Activated CD8-positive, alpha-beta memory T cell treated with anti-CD3 and anti-CD28 coated beads for 4 hours (primary cell): ENCODE measurements at regions not wholly inside any gene's neighbourhood (a gene's known extent, or its start where the extent isn't known, plus 50 kb on each side); places are given as distances from the start of the nearest gene placed in this dataset.

Source experiments
- DNase-seq, 2 donors: peaks; one replicate each; pipeline ENCODE4 v3.0.0-alpha.2; 2020; ENCODE audit warnings: low read depth in 2 of 2

DNA sequence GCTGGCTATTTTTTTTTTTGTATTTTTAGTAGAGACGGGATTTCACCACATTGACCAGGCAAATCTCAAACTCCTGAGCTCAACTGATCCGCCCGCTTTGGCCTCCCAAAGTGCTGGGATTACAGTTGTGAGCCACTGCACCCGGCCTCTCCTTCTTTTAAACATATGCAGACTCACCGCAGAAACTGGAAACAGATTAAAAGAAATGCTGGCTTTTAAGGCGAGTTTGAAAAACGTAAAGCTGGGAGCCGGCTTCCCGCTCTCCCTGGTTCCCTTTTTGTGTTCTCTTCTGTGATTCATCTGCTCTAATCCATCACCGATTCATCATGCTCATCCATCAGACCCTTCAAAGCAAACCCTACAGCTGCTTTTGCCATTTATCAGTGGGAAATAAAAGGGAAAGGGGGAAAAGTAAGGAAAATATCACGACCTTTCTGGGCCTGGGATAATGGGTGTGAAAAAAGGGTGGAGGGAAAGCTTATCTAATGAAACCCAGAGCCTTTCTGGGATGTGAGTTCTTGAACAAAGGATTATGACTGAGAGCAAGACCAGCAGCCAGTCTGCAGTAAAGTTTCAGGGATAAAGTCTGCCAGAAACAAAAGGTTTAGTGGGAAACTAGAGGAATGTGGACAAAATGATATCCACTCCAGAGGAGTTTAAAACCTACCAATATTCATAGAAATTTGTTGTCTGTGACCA is 92.3 kb upstream of the LRIG1 start:
- no peak for DNase-seq

DNA sequence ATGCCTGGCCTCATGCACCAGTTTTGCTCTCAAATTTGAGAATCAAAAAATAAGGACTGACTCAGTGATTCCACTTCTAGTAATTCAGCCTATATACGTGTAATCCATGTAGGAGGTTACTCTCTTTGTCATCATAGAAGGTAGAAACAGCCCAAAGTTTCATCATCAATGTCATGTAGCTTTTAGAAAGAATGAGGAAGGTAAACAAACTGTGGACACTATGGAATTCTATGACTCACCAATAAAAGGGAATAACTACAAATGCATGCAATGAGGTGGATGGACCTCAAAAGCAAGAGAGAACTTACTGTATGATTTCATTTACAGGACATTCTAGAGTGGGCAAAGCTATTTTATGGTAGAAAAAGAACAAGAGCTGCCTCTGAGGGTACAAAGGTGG is 93.2 kb upstream of the LRIG1 start:
- DNase-seq, result no peak

DNA sequence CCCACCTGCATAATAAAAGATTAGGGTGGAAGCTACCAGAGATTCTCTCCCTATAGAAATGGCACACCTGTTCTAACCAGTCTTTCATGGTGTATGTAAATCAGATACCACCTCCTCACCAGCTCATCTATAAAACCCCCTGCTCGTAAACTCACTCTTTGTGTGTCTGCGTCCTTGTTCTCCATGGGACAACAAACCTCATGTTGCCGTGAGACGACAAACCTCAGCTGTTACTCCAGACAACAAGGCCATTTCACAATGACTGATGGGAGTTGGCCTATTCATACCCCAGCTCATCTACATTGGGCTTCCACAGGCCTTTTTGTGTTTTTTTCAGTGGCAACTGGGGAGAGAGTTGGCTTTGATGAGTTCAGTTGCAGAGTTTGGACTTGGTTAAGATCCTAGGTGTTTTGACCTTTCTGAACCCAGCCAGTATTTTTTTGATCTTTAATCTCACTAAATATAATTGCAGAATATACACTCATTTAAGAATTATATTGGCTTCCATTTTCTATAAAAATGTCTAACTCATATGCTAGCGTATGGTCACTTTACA is 96.6 kb upstream of the LRIG1 start:
- no peak for DNase-seq

DNA sequence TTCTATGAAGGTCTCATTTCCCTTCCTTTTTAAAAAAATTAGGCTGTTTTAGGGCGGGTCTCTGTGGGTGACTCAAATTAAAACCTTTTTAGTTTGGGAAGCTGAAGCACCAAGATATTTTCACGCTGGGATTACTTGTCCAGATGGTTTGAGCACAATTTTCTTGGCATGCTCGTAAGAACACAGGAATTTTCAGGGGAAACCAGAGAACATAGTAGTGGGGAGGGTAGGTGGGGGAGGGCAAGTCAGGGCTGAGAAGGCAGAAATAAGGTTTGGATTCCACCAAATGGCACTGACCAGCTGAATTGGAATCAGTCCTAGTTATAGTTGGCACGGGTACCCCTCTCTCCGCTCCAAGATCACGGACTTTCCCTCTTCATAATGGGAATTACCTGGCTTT is 97.3 kb upstream of the LRIG1 start:
- no peak for DNase-seq

DNA sequence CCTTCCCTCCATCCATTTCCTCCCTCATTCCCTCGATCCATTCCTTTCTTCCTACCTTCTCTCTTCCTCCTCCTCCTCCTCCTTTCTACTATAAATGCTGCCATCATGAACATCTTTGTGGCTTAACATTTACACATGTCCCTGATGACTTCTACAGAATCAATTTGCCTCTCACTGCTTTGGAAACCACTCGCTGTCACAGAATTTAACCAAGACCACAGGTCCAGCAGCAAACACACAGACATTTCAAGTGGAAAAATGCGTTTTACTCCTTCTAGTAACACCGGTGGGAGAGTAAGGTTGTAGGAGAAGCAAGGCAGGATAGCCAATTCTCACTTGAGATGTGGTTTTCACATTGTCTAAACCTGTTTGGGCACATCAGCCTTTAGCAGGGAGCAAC is 101.4 kb upstream of the LRIG1 start:
- DNase-seq, result no peak

- DNase-seq, result no peak
Observed at GRCh38 chr3:66602691-66603090, 101.9 kb upstream of the LRIG1 start.

- DNase-seq, result no peak
Observed at GRCh38 chr3:66603151-66603611, 102.4 kb upstream of the LRIG1 start.

DNA sequence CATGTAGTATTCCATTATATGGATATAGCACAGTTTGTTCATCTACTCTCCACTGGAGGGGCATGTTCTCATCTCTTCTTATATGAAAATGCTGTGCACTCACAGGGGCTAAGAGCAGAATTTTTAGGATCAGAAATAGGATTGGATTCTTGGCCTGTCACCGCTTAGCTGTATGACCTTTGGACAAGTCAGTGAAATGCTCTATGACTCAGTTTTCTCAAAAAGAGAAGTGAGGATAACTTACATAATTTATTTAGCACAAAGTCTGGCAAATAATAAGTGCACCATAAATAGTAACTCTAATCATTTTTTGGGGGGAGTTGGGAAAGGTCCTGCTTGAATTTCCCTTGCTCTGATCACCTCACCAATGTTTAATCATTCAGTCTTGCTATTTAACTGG is 103.7 kb upstream of the LRIG1 start:
- DNase-seq, result no peak

DNA sequence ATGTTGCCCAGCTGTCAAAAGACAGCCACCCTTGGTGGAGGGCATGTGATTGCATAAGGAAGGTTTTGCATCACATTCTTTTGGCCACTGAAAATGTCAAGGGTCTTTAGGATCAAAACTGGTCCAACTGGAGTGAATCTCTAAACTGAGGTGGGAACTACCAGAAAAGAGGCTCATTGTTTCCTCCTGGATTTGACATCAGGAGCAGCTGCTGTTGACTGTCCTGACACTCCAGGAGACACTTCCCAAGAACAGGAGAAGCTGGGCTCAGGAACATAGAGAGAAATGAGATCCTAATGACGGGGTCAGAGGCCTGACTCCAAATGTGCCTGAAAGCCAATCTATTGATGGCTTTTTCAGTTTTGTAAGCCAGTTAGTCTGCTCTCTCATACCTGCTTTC is 105.3 kb upstream of the LRIG1 start:
- DNase-seq, result no peak

DNA sequence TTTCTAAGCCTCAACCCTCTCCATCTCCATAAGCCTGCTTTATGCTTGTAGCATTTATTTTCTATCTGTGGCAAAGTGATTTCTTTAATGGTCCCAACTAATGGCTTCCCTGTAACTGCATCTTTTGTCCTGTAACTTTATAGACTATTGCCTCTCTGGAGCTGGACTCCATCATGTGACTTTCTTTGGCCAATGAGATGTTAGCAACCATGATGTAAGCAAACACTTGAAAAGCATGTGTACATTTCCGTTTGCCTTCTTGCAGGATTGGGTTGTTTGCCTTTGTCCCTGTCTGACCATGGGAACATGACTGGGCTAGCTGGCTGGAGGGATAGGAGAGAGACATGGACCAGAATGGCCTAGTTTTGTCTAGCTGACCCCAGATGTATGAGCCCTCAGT is 106.0 kb upstream of the LRIG1 start:
- no peak for DNase-seq

DNA sequence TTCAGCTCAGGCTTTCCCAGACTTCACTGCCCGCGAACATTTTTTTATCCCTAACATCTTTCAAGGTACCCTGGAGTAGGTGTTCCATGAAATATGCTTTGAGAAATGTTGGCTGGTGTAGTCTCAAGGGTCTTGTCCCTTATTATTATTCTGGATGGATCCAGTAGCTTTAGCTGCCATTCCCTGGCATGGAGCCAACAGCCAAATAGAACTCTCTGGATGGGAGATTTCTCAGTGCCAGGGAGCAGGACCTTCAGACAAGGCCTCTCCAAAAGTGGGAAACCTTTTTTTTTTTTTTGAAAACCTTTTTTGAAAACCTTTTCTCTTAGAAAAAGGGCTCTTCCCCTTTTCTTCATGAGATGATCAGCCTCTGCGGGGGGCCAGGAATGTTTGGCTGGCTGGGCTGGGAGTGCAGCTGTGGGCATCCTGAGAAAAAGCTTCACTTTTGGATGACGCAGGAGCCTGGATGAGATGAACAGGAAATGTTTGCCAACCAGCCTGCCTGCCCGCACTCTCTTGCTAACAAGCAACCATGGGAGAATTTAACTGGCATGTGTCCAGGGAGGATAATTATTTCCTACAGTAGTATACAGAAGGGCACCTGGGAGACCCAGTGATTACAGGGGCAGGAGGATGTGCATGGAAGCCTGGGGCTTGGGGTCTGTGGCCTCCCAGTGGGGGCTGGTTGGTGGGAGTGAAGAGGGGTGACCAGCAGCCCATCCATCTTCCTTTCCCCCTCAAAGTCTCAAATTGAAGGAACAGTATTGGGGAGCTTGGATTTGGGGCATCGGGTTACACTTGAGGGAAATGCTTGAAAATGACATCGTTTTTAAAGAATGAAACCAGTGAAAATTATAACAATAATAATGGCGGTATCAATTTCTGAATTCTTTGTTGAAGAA is 109.1 kb upstream of the LRIG1 start:
- no peak for DNase-seq

GRCh38 chr3:66610562-66610909 is 109.7 kb upstream of the LRIG1 start:
- DNase-seq, result no peak

DNA sequence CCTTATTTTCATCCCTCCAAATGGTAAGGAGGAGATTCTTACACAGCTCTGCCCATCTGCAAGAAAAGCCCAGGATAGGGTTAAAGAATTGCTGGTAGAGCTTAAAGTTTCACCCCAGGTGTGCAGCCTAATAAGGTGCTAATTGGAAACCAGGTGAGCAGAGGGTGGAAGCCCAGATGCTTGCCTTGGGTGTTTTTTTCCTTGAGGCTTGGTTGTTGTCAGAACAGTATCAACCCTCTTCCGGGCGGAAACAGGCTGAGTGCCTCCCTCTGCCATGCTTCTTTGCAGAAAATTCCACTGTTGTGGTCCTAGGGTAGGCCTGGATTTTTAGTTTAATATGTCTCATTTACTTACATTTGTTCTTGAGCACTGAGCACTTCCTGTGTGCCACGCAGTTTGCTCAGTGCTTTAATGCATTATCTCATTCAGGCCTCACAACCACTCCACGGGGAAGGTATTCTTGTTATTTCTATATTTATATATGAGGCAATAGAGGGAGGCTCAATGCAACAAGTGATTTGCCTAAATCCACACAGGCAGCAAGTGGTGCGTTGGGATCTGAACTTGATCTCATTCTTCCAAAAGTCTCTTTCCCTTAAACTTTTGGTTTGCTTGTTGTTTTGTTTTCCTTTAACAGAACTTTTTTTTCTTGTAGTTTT is 115.0 kb upstream of the LRIG1 start:
- DNase-seq, result no peak

DNA sequence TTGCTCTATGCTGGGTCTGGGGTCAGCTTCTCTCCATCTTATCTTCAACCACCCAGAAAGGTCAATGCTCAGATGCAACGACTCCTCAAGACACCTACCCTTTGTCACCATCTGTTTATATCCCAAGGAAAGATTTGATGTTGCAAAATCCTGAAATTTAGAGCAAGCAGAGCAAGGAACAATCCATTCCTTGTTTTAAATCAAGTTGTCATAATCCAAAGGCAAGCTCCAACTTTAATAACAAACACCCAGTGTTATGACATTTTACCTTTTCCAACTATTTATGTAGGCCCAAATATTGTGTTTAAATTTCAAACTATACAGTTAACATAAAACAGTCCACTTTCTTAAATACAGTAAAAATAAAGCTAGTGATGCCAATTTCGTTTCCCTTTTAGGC is 116.5 kb upstream of the LRIG1 start:
- DNase-seq, result no peak

GRCh38 chr3:66618066-66618465 is 117.2 kb upstream of the LRIG1 start:
- DNase-seq, result no peak

- no peak for DNase-seq
Observed at GRCh38 chr3:66620296-66620695, 119.5 kb upstream of the LRIG1 start.

- no peak for DNase-seq
Observed at GRCh38 chr3:66622756-66623457, 122.1 kb upstream of the LRIG1 start.

DNA sequence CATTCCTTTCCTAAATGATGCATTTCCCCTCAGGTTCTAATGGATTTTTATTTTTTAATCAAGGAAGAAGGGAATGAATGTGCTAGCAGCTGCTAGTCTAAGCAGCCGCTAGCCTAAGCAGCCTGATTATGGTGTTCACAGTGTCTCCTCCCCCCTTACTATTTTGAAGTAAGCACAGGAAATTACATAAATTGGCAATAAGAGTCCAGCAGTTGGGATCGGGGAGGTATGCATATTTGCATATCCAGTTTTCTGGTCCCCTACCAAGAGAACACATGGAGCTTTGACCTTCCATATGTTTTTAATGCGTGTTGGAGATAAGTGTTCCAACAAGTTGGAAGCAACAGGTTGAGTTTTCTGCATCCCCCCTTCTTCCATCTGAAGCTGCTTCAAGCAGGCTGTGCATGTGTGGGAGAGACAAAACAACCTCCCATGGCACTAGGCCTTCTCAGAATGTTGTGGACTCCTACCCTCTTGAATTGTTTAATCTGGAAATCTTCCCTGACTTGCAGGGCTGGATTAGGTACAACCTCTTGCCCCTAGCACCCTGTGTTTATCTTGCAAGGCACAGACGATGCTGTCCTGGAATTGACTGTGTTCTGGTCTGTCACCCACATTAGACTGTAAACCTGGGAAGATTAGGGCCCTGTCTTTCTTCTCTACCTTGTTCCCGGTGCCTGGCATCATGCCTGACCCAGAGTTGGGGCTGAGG is 124.8 kb upstream of the LRIG1 start:
- no peak for DNase-seq

- DNase-seq, result no peak
Observed at GRCh38 chr3:66629150-66629981, 128.5 kb upstream of the LRIG1 start.

DNA sequence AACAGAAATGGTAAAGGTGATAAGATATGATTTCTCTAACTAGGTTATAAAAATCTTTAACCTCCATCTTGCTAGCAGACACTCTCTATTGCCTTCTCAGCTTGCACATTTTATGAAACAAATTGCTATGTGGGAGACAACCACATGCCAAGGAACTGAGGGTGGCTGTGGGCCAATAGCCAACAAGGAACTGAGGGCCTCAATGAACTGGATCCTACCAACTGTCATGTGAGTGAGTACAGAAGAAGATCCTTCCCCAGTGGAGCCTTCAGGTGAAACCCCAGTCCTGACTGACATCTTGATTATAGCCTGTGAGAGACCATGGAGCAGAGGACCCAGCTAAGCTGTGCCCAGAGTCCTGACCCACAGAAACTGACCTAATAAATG is 129.2 kb upstream of the LRIG1 start:
- DNase-seq, result no peak
